K562 (cell line): ENCODE measurements at regions not wholly inside any gene's neighbourhood (a gene's known extent, or its start where the extent isn't known, plus 50 kb on each side); places are given as distances from the start of the nearest gene placed in this dataset.

Experiments used
- ATAC-seq: fragments of 200-7000 bp; cut with Tn5 transposase; 3 replicates; pipeline ENCODE4 v1.9.1; 2020; ENCODE audit warnings: moderate library complexity
- BruUV-seq: library from RNA; stranded (reverse); fragments of 400-500 nt; replicated peaks from 2 replicates; lab custom pipeline; 2021; lab: Mats Ljungman, UMichigan
- CTCF ChIA-PET: fragments of 300-600 bp; formaldehyde crosslinking; extraction: SDS; loops from one replicate; lab custom pipeline; 2021; ENCODE audit warnings: low intra/inter-chr PET ratio; lab: Yijun Ruan, JAX
- POLR2A ChIA-PET: fragments of 300-600, 350-650 bp; sonication (Branson Sonifier 250); formaldehyde crosslinking; extraction: SDS; loops from one replicate; lab custom pipeline; 2021; ENCODE audit warnings: antibody characterized with exemption, inconsistent platforms; lab: Yijun Ruan, JAX
- DNase-seq, 4 experiments: peaks; one replicate each; pipeline versions ENCODE4 v3.0.0 to v3.0.0-alpha.2; 2011 to 2018; ENCODE audit warnings: low spot score in 3 of 4, mixed read lengths in 3 of 4; ENCODE audit errors: extremely low read depth in 1 of 4
- FAIRE-seq: peaks from 2 replicates; lab custom pipeline; 2011; peaks lifted over from hg19 to GRCh38; lab: Jason Lieb, UNC
- H2AFZ ChIP-seq: 2 replicates; pipeline ENCODE4 v1.6.0; 2011; ENCODE audit warnings: low read depth, low read length, control low read depth, inconsistent platforms
- H3K27ac ChIP-seq: fragments of 200-600 bp; 3 replicates; pipeline ENCODE4 v1.8.0; 2011; ENCODE audit warnings: low read depth, mild to moderate bottlenecking, control low read depth, inconsistent platforms, low read length, moderate library complexity, mixed read lengths; ENCODE audit errors: extremely low read depth
- H3K27me3 ChIP-seq, 2 experiments: fragments of 300-600 bp in 1 of 2; 2 replicates in 1 of 2; 3 replicates in 1 of 2; pipeline versions ENCODE4 v1.6.0 to v1.8.0; 2011; ENCODE audit warnings: inconsistent platforms in 2 of 2, low read length in 2 of 2, mild to moderate bottlenecking in 1 of 2, mixed read lengths in 1 of 2, moderate library complexity in 1 of 2; ENCODE audit not compliant: control insufficient read depth in 2 of 2, insufficient read depth in 2 of 2
- H3K36me3 ChIP-seq: fragments of 300-600 bp; 3 replicates; pipeline ENCODE4 v1.8.0; 2011; ENCODE audit warnings: mild to moderate bottlenecking, low read length, inconsistent platforms; ENCODE audit not compliant: control insufficient read depth, insufficient read depth
- H3K4me1 ChIP-seq, 2 experiments: fragments of 200-600 bp in 1 of 2; replicated peaks in 1 of 2; 2 replicates in 1 of 2; 3 replicates in 1 of 2; pipeline versions ENCODE4 v1.5.1 to v1.8.0; 2011; ENCODE audit warnings: inconsistent platforms in 2 of 2, low read length in 2 of 2, mild to moderate bottlenecking in 1 of 2, mixed read lengths in 1 of 2, moderate library complexity in 1 of 2; ENCODE audit not compliant: control insufficient read depth in 2 of 2, insufficient read depth in 2 of 2
- H3K4me2 ChIP-seq: 2 replicates; pipeline ENCODE4 v1.6.1; 2011; ENCODE audit warnings: low read length, control low read depth, inconsistent platforms, mixed read lengths; ENCODE audit not compliant: insufficient read depth
- H3K4me3 ChIP-seq: fragments of 200-600 bp; sonication (generic), shearing (Covaris generic); 2 replicates; pipeline ENCODE4 v1.5.1; 2016; ENCODE audit warnings: control low read depth, inconsistent platforms
- H3K79me2 ChIP-seq: fragments of 200-600 bp; 3 replicates; pipeline ENCODE4 v1.8.0; 2011; ENCODE audit warnings: low read length, inconsistent platforms; ENCODE audit not compliant: control insufficient read depth, insufficient read depth
- H3K9ac ChIP-seq, 2 experiments: 2 replicates each; pipeline versions ENCODE4 v1.6.0 to v1.6.1; 2011; ENCODE audit warnings: low read depth in 2 of 2, low read length in 2 of 2, control low read depth in 1 of 2, inconsistent platforms in 1 of 2, mild to moderate bottlenecking in 1 of 2, mixed read lengths in 1 of 2; ENCODE audit not compliant: insufficient read depth in 1 of 2
- H3K9me1 ChIP-seq: one replicate; pipeline ENCODE4 v1.6.0; 2011; ENCODE audit warnings: inconsistent platforms, mild to moderate bottlenecking, low read length, moderate library complexity; ENCODE audit not compliant: control insufficient read depth, insufficient read depth
- H3K9me3 ChIP-seq: replicated peaks from 2 replicates; pipeline ENCODE4 v1.5.1; 2011; ENCODE audit warnings: low read depth, low read length, inconsistent platforms; ENCODE audit not compliant: control insufficient read depth, insufficient read depth
- H4K20me1 ChIP-seq: replicated peaks from 2 replicates; pipeline ENCODE4 v1.6.1; 2011; ENCODE audit warnings: low read length, inconsistent platforms, mixed read lengths; ENCODE audit not compliant: control insufficient read depth, insufficient read depth
- ELF2 ChIP-seq: fragments of 250-450 bp; sonication (Bioruptor Pico); IDR thresholded peaks from 2 replicates; pipeline ENCODE4 v1.5.0; 2021; ENCODE audit warnings: mild to moderate bottlenecking
- KDM2B ChIP-seq: fragments of 250-450 bp; sonication (Bioruptor Pico); IDR thresholded peaks from 2 replicates; pipeline ENCODE4 v1.8.0; 2021; ENCODE audit warnings: mild to moderate bottlenecking, moderate library complexity
- MXI1 ChIP-seq: IDR thresholded peaks from 2 replicates; pipeline ENCODE4 v1.6.1; 2011; ENCODE audit warnings: low read depth, mild to moderate bottlenecking, improper control_type of control experiment, low read length
- SRSF1 ChIP-seq: fragments of 200-400 bp; formaldehyde crosslinking; IDR thresholded peaks from 2 replicates; pipeline ENCODE4 v1.6.1; 2017; ENCODE audit warnings: mild to moderate bottlenecking, low read depth, low read length, moderate library complexity
- TFAP4 ChIP-seq: sonication (generic); formaldehyde crosslinking; IDR thresholded peaks from 2 replicates; pipeline ENCODE4 v1.8.0; 2022; ENCODE audit warnings: missing genetic modification reagents, mild to moderate bottlenecking, moderate library complexity, borderline replicate concordance
- ZBED1 ChIP-seq: IDR thresholded peaks from 2 replicates; pipeline ENCODE4 v1.6.1; 2014
- WGBS: fragments of 100-300 bp; shearing (Covaris generic); methylation state at CpG from one replicate; pipeline ENCODE4 v1.1.6; 2016; ENCODE audit warnings: low coverage, mixed read lengths; ENCODE audit not compliant: insufficient coverage; ENCODE audit errors: missing lambda C conversion rate; 5-methylcytosine and 5-hydroxymethylcytosine counted together
- in situ Hi-C: fragments of 300-500 bp; cut with MboI; formaldehyde crosslinking; loops from 4 replicates; pipeline ENCODE4 v1.15.0; 2018; ENCODE audit warnings: inconsistent platforms, mixed read lengths
- intact Hi-C: fragments of 100-400 bp; cut with micrococcal nuclease; formaldehyde crosslinking; loops from 2 replicates; pipeline ENCODE4 v1.14.2; 2022
- TF ChIP-seq, protein P1 (sequence below): fragments of 250-450 bp; sonication (Bioruptor Pico); IDR thresholded peaks from 2 replicates; pipeline ENCODE4 v1.8.0; 2022; ENCODE audit warnings: inconsistent platforms, mild to moderate bottlenecking, moderate library complexity, borderline replicate concordance
- TF ChIP-seq, protein P2 (sequence below): fragments of 250-450 bp; sonication (Bioruptor Pico); IDR thresholded peaks from 2 replicates; pipeline ENCODE4 v1.5.1; 2021; ENCODE audit warnings: mild to moderate bottlenecking
- TF ChIP-seq, protein P3 (sequence below): sonication (generic); formaldehyde crosslinking; IDR thresholded peaks from 2 replicates; pipeline ENCODE4 v1.8.1; 2022; ENCODE audit warnings: missing genetic modification reagents
- TF ChIP-seq, protein P4 (sequence below): fragments of 250-450 bp; sonication (Bioruptor Pico); IDR thresholded peaks from 2 replicates; pipeline ENCODE4 v1.8.0; 2021; ENCODE audit warnings: borderline replicate concordance, mild to moderate bottlenecking, moderate library complexity; ENCODE audit not compliant: poor library complexity, severe bottlenecking

DNA sequence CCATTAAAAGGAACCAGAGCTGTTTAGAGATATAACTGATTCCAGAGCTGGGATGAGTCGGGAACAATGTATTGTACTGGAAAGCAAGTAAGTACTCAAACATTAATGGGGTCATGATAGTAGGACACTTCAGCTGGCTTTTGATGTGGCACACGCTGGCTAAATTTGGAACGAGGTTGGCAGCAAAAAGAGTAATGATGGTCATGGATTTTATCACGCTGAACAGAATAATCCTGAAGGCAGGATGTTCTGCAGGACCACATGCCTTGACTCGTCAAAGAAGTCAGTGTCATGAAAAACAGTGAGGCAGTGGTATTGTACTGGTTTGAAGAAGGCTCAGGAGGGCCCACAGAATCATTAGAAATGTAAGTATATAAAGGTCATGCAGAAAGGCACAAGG, 220.3 kb downstream of the SNX13 start:
- H4K20me1 ChIP-seq: no peaks in the 10 kb centered on the region
- intact Hi-C loops (no loop called here), in situ Hi-C loops (no loop called here)
- H2AFZ ChIP-seq: no peak overlapping the region
- DNase-seq (no peak), ATAC-seq (no peak), FAIRE-seq (no peak)
- CTCF ChIA-PET: no interaction called here
- 3% methylated on average over 5 of the region's 5 CpGs for WGBS
- no peak overlapping the region for H3K27ac ChIP-seq
- H3K4me2 ChIP-seq: no peak overlapping the region
- no peaks in the 10 kb centered on the region for H3K4me1 ChIP-seq
- no peak overlapping the region for H3K9ac ChIP-seq
- H3K79me2 ChIP-seq: no peaks in the 10 kb centered on the region
- no peaks in the 10 kb centered on the region for H3K27me3 ChIP-seq
- H3K36me3 ChIP-seq: no peaks in the 10 kb centered on the region
- BruUV-seq: no TSS peak
- H3K9me1 ChIP-seq: no peaks in the 10 kb centered on the region
- POLR2A ChIA-PET: no interaction called here
- no peak overlapping the region for H3K4me3 ChIP-seq
- no peaks in the 10 kb centered on the region for H3K9me3 ChIP-seq
- TF ChIP-seq, protein P1, sequence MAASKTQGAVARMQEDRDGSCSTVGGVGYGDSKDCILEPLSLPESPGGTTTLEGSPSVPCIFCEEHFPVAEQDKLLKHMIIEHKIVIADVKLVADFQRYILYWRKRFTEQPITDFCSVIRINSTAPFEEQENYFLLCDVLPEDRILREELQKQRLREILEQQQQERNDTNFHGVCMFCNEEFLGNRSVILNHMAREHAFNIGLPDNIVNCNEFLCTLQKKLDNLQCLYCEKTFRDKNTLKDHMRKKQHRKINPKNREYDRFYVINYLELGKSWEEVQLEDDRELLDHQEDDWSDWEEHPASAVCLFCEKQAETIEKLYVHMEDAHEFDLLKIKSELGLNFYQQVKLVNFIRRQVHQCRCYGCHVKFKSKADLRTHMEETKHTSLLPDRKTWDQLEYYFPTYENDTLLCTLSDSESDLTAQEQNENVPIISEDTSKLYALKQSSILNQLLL (CRISPR knock-in tag): no peak
- TF ChIP-seq KDM2B (CRISPR knock-in tag): no peak
- no peak for TF ChIP-seq SRSF1
- TF ChIP-seq, protein P2, sequence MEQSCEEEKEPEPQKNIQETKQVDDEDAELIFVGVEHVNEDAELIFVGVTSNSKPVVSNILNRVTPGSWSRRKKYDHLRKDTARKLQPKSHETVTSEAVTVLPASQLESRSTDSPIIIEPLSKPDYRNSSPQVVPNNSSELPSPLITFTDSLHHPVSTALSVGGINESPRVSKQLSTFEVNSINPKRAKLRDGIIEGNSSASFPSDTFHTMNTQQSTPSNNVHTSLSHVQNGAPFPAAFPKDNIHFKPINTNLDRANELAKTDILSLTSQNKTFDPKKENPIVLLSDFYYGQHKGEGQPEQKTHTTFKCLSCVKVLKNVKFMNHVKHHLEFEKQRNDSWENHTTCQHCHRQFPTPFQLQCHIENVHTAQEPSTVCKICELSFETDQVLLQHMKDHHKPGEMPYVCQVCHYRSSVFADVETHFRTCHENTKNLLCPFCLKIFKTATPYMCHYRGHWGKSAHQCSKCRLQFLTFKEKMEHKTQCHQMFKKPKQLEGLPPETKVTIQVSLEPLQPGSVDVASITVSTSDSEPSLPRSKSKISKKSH (CRISPR knock-in tag): no peak
- TF ChIP-seq ELF2 (CRISPR knock-in tag): no peak
- no peak for TF ChIP-seq TFAP4 (CRISPR knock-in tag)
- no peak for TF ChIP-seq MXI1
- TF ChIP-seq, protein P3, sequence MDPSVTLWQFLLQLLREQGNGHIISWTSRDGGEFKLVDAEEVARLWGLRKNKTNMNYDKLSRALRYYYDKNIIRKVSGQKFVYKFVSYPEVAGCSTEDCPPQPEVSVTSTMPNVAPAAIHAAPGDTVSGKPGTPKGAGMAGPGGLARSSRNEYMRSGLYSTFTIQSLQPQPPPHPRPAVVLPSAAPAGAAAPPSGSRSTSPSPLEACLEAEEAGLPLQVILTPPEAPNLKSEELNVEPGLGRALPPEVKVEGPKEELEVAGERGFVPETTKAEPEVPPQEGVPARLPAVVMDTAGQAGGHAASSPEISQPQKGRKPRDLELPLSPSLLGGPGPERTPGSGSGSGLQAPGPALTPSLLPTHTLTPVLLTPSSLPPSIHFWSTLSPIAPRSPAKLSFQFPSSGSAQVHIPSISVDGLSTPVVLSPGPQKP (CRISPR knock-in tag): no peak
- TF ChIP-seq, protein P4, sequence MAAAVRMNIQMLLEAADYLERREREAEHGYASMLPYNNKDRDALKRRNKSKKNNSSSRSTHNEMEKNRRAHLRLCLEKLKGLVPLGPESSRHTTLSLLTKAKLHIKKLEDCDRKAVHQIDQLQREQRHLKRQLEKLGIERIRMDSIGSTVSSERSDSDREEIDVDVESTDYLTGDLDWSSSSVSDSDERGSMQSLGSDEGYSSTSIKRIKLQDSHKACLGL: no peak
- TF ChIP-seq ZBED1: no peak
